ENCODE measurements at regions not wholly inside any gene's neighbourhood (a gene's known extent, or its start where the extent isn't known, plus 50 kb on each side); places are given as distances from the start of the nearest gene placed in this dataset.

DNA sequence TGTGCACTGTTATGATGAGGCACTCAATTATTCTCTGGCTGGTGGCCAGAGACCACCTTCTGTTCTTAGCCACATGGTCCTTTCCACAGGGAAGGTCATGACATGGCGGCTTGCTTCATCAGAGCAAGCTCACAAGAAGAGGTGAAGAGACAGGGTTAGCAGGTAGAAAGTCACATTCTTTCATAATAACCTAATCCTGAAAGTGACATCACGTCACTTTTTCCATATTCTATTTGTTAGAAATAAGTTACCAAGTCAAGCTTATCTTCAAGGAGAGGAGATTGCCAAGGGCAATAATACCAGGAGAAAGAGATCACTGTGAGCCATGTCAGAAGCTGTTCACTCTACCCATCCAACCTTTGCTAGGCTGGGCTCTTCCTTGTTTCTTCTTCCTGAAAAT, 139.4 kb downstream of the OSR1 start:
- Histone ChIP-seq H3K4me3 (no peak overlapping the region), H3K27ac (no peak overlapping the region), H3K9me3 (no peaks in the 10 kb centered on the region), H3K27me3 (no peaks in the 10 kb centered on the region), H3K36me3 (no peaks in the 10 kb centered on the region), H3K4me1 (peaks cover 0 to 8% (median 0%) of the 10 kb centered on the region in 9 donors)
- TF ChIP-seq, protein P1, sequence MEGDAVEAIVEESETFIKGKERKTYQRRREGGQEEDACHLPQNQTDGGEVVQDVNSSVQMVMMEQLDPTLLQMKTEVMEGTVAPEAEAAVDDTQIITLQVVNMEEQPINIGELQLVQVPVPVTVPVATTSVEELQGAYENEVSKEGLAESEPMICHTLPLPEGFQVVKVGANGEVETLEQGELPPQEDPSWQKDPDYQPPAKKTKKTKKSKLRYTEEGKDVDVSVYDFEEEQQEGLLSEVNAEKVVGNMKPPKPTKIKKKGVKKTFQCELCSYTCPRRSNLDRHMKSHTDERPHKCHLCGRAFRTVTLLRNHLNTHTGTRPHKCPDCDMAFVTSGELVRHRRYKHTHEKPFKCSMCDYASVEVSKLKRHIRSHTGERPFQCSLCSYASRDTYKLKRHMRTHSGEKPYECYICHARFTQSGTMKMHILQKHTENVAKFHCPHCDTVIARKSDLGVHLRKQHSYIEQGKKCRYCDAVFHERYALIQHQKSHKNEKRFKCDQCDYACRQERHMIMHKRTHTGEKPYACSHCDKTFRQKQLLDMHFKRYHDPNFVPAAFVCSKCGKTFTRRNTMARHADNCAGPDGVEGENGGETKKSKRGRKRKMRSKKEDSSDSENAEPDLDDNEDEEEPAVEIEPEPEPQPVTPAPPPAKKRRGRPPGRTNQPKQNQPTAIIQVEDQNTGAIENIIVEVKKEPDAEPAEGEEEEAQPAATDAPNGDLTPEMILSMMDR (IDR thresholded peaks at IDR 0.05) = no peak
- no peak for ATAC-seq
- WGBS, 2 donors = 93 to 100% methylated on average over 2 of the region's 2 CpGs
- intact Hi-C loops (cut with DNase I) = no loop called here
- no peak for DNase-seq

DNA sequence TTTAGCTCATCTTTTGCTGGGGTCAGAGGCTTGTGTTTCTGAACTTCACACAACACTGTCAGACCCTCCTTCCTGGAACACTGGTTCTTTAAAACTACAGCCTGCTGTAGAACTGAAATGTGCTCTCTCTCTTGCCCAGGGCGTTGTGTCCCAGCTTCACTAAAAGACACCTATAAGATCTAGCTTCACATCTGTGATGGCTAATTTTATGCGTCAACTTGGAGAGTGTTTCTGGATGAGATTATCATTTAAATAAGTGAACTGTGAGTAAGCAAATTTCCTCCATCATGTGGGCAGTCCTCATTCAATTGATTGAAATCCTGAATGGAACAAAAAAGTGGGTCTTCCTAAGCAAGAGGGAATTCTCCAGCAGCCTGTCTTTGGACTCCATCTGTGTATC, 140.3 kb downstream of the OSR1 start:
- TF ChIP-seq, protein P1 (IDR thresholded peaks at IDR 0.05) = no peak
- Histone ChIP-seq H3K27me3 (no peaks in the 10 kb centered on the region), H3K9me3 (no peaks in the 10 kb centered on the region), H3K27ac (no peak overlapping the region), H3K4me3 (no peak overlapping the region), H3K4me1 (peaks cover 0 to 8% (median 0%) of the 10 kb centered on the region in 9 donors), H3K36me3 (no peaks in the 10 kb centered on the region)
- DNase-seq (no peak), ATAC-seq (no peak)
- WGBS, 2 donors = 84 to 90% methylated on average over 2 of the region's 2 CpGs
- intact Hi-C loops (cut with DNase I) = no loop called here

DNA sequence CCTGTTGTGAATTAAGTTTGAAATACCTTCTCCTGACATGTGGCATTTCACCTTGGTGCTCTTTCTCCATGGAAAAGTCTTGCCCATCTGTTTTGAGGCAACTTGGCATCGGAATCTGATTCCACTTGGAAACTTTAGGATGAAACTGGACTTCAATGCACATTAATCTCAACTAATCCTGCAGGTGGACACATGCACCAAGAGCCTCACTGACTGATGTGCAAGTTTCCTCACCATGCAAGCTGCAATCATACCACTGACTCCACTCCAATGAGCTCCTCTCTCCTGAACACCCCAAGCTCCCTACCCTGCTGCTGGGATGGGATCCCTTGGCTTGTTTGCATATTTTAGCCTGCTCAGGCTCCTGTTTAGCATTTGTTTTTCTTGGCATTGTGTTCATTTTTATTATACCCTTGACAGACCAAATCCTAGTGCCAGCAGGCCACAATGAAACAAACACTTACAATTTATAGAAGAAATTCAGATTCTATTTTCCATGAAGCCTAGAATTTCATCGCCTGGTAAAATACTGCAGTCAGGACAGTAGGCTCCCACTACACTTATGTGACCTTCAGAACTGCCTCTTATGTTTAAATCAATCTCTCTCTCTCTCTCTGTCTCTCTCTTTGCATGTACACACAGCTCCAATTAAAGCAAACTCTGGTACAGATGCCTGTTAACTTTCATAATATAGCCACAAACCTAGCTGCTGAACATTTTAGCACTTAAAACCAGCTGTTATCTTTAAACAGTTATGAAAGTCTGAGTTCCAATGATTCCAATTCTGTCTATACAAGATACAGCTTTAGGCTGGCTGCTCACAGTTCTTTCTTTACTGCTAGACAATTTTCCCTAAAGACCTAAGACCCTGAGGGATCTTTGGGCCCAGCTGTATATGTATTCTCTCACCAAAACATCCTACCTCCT, 141.5 kb downstream of the OSR1 start:
- peaks cover 0 to 8% (median 0%) of the 10 kb centered on the region in 9 donors for H3K4me1 ChIP-seq

DNA sequence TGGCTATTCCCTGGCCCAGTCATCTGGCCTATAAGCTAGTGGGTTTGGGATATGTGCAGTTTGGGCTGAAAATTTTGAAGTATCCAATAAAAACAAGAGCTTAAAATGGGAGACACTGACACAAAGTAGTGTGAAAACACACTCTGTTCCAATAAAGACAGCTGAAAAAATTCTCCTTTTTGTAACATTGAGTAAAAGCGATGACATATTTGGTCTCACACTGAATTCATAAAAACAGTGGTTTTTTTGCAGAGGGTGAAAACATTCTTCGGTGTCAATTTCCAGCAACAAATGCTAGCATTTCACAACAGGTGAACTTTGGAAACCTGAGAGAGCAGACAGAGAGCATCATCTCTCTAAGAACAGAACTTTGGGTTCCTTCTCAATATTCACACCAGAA, 142.2 kb downstream of the OSR1 start:
- no peaks in the 10 kb centered on the region for H3K36me3 ChIP-seq
- no peak overlapping the region for H3K27ac ChIP-seq
- WGBS, 2 donors = 78% methylated on average over 2 of the region's 2 CpGs
- DNase-seq (no peak), ATAC-seq (no peak)
- H3K27me3 ChIP-seq = no peaks in the 10 kb centered on the region
- H3K4me3 ChIP-seq = no peak overlapping the region
- no peaks in the 10 kb centered on the region for H3K9me3 ChIP-seq
- TF ChIP-seq, protein P1 (IDR thresholded peaks at IDR 0.05) = no peak
- peaks cover 0 to 8% (median 0%) of the 10 kb centered on the region in 9 donors for H3K4me1 ChIP-seq
- intact Hi-C loops (cut with DNase I) = no loop called here

More for the DNA sequence above, 141.5 kb downstream of the OSR1 start:
- no peaks in the 10 kb centered on the region for H3K27me3 ChIP-seq
- H3K36me3 ChIP-seq = no peaks in the 10 kb centered on the region
- no peaks in the 10 kb centered on the region for H3K9me3 ChIP-seq
- no peak overlapping the region for H3K27ac ChIP-seq
- intact Hi-C loops (cut with DNase I) = no loop called here
- H3K4me3 ChIP-seq = no peak overlapping the region
- ATAC-seq = no peak
- DNase-seq = no peak
- WGBS, 2 donors = 91% methylated on average over 2 of the region's 2 CpGs
- TF ChIP-seq, protein P1 (IDR thresholded peaks at IDR 0.05) = no peak

Data from heart right ventricle (tissue), 16 donors.